NCI-H2196 (cell line): ENCODE measurements at regions not wholly inside any gene's neighbourhood (a gene's known extent, or its start where the extent isn't known, plus 50 kb on each side); places are given as distances from the start of the nearest gene placed in this dataset.

Experiments
- DNase-seq: peaks from one replicate; lab custom pipeline; 2025; ENCODE audit not compliant: unreplicated experiment; lab: John Stamatoyannopoulos, UW

- no peak for DNase-seq
These were observed 104.5 kb upstream of the LNX1 start for GRCh38 chr4:53695540-53696463.

DNA sequence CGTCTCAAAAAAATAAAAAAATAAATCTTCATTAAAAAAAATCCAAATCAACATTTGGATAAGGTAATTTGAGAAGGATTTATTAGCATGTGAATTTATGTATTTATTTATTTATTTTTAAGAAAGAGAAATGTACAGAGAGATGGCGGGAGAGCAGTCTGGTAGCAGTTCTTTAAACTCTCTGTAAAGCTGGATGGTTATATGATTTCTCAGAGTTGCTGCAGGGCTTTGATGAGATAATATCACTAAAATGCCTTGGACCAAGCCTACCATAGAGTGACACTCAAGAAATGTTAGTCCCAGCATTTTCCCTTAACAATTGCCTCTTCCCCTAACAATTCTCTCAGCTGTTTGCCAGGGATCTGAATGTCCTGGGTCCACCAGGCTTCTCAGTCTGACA lies 103.4 kb upstream of the LNX1 start:
- DNase-seq, result no peak

- no peak for DNase-seq
These were observed 102.6 kb upstream of the LNX1 start for GRCh38 chr4:53693909-53694308.

- DNase-seq, result no peak
These were observed 102.1 kb upstream of the LNX1 start for GRCh38 chr4:53693408-53693807.

GRCh38 chr4:53688186-53688790 lies 97.0 kb upstream of the LNX1 start:
- no peak for DNase-seq

GRCh38 chr4:53686521-53686920 lies 95.2 kb upstream of the LNX1 start:
- DNase-seq, result no peak

- DNase-seq, result no peak
These were observed 93.1 kb upstream of the LNX1 start for GRCh38 chr4:53684136-53685130.

- DNase-seq, result no peak
These were observed 91.6 kb upstream of the LNX1 start for GRCh38 chr4:53682908-53683307.

GRCh38 chr4:53682196-53682595 lies 90.9 kb upstream of the LNX1 start:
- DNase-seq, result no peak

DNA sequence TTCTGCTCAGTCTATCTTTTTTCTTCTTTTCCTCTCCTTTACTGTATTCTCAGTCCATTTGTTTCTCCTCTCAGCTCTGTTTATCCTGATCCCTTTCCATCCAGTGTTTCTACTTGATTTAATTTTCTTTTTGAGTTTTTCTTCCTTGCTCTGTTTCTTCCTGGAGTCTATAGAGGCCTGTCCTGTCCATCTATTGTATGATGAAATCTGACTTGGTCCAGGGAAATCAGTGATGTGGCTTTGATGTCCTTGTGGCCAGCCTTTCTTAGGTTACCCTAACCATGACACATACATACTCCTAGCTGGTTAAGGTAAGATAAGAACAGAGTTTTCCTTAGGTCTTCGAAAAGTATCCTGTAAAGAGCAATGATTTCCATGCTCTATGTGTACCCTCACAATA lies 89.3 kb upstream of the LNX1 start:
- no peak for DNase-seq

DNA sequence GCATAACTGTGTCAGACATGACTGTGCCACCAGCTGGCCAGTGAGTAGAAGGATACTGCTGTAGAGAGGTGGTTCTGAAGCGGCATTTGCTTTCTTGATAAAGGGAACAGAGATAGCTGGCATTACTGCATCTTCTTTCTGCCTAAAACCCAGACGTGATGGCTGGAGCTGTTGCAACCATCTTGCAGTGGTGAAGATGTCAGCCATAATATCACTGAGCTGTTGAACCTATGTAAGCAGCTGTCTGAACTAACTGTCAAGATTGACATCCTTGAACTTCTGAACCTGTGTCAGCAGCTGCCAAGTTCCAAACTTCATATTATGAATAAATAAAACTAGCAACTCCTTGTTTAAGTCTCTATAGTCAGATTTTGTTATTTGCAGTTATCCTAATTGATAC lies 88.9 kb upstream of the LNX1 start:
- DNase-seq, result no peak

DNA sequence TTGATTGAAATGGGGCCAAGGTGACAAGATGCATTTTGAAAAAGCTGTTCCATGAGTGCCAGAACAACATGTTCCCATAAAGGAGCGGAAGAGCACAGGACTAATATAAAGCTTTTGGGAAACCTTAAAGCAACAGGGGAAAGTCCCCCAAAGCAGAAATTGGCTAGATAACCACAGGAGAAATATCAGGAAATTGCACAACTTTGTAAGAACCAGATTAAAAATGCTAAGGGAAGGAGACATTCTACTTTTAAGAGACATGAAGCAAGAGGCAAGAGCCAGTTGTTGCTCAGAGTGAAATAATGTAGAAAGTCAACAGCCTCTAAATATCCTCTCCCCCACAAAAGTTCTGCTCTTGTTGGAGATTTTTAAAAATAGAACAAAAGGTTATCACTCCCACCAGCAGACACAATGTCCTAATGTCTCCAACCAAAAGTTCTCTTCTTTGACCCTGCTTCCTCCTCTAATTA lies 85.2 kb upstream of the LNX1 start:
- no peak for DNase-seq

GRCh38 chr4:53674903-53675302 lies 83.6 kb upstream of the LNX1 start:
- DNase-seq, result no peak

GRCh38 chr4:53672873-53673272 lies 81.6 kb upstream of the LNX1 start:
- no peak for DNase-seq

- no peak for DNase-seq
These were observed 80.5 kb upstream of the LNX1 start for GRCh38 chr4:53671757-53672156.

DNA sequence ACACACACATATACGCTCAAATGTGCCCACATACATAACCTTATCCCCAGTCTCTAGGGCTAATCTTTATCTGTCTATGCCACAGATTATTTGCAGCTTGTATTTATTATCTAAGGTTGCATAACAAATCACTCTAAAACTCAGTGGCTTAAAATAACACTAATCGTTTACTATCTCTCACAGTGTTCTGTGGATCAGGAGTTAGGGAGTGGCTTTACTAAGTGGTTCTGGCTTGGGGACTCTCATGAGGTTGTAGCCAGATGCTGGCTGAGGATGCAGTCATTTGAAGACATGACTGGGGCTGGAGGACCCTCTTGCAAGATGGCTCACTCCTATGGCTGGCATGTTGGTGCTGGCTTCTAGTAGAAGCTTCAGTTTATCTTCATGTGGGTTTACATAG lies 68.5 kb upstream of the LNX1 start:
- DNase-seq, result no peak

- DNase-seq, result no peak
These were observed 67.8 kb upstream of the LNX1 start for GRCh38 chr4:53659112-53659511.

- DNase-seq, result no peak
These were observed 66.7 kb upstream of the LNX1 start for GRCh38 chr4:53658029-53658428.

- no peak for DNase-seq
These were observed 65.2 kb upstream of the LNX1 start for GRCh38 chr4:53656421-53656981.

DNA sequence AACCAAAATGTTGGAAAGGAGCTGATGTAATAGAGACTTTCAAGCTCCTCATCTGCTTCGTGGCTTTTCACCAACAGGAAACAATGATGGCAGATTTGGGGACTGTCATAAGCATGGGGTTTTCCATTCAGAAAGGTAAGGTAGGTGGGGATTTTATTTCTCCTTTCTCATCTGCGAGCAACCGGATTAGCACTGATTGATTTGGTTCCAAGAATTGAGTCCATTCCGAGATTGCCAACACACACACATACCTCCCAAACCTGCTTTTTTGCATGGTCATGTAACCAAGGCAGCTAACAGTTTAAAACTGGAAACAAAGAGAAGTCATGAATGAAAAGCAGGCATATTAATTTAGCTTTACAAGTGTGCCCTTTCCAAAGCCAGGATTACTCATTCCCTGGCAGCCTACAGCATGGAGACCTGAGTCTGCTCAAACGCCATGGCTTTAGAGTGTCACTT lies 63.0 kb upstream of the LNX1 start:
- DNase-seq, result no peak
